ENCODE measurements at regions not wholly inside any gene's neighbourhood (a gene's known extent, or its start where the extent isn't known, plus 50 kb on each side); places are given as distances from the start of the nearest gene placed in this dataset.

- TF ChIP-seq CTCF (IDR thresholded peaks at IDR 0.05; ENCODE audit: low read length) = no peak
- TF ChIP-seq EZH2 (IDR thresholded peaks at IDR 0.05; ENCODE audit: borderline replicate concordance, low read length) = no peak
These were observed 412.7 kb downstream of the CDH10 start for GRCh38 chr5:24232041-24232440.
